K562 (cell line): ENCODE measurements at regions not wholly inside any gene's neighbourhood (a gene's known extent, or its start where the extent isn't known, plus 50 kb on each side); places are given as distances from the start of the nearest gene placed in this dataset.

Experiments used
- ARID2 ChIP-seq: fragments of 450-650 bp; IDR thresholded peaks from 2 replicates; pipeline ENCODE4 v1.6.1; 2017; ENCODE audit warnings: antibody characterized with exemption, mild to moderate bottlenecking
- ATF7 ChIP-seq: fragments of 450-650 bp; IDR thresholded peaks from 2 replicates; pipeline ENCODE4 v1.7.1; 2014; ENCODE audit warnings: mild to moderate bottlenecking, moderate library complexity
- BRD4 ChIP-seq: fragments of 200-600 bp; sonication (generic); IDR thresholded peaks from 2 replicates; pipeline ENCODE4 v1.6.1; 2017; ENCODE audit warnings: inconsistent platforms
- CBFB ChIP-seq: sonication (generic); formaldehyde crosslinking; IDR thresholded peaks from 2 replicates; pipeline ENCODE4 v1.4.0; 2020; ENCODE audit warnings: mild to moderate bottlenecking, missing genetic modification reagents
- CBX1 ChIP-seq: sonication (generic); IDR thresholded peaks from 2 replicates; pipeline ENCODE4 v1.6.1; 2016; ENCODE audit warnings: antibody characterized with exemption, low read depth, mild to moderate bottlenecking
- CEBPB ChIP-seq: fragments of 450-650 bp; IDR thresholded peaks from 2 replicates; pipeline ENCODE4 v1.6.1; 2016; ENCODE audit warnings: missing genetic modification characterization, missing compliant biosample characterization
- CTBP1 ChIP-seq: fragments of 450-650 bp; IDR thresholded peaks from 2 replicates; pipeline ENCODE4 v1.6.1; 2016; ENCODE audit warnings: borderline replicate concordance
- EP300 ChIP-seq: IDR thresholded peaks from 2 replicates; pipeline ENCODE4 v1.6.1; 2012; ENCODE audit warnings: low read length, improper control_type of control experiment
- ETV6 ChIP-seq, 3 experiments: fragments of 150-350 bp in 1 of 3; sonication (generic) in 1 of 3; formaldehyde crosslinking in 1 of 3; IDR thresholded peaks; 2 replicates each; pipeline versions ENCODE4 v1.6.1 to v1.8.0; 2014 to 2022; ENCODE audit warnings: borderline replicate concordance in 2 of 3, low read depth in 2 of 3, antibody characterized with exemption in 1 of 3, low read length in 1 of 3, mild to moderate bottlenecking in 1 of 3, missing genetic modification reagents in 1 of 3
- FOXA3 ChIP-seq, 2 experiments: fragments of 450-650 bp in 1 of 2; sonication (generic) in 1 of 2; formaldehyde crosslinking; IDR thresholded peaks in 1 of 2; conservative IDR thresholded peaks in 1 of 2; 2 replicates each; pipeline versions ENCODE4 v1.4.0 to v1.8.0; 2020 to 2022; ENCODE audit warnings: mild to moderate bottlenecking in 2 of 2, missing genetic modification reagents in 1 of 2
- MTA2 ChIP-seq: fragments of 450-650 bp; IDR thresholded peaks from 2 replicates; pipeline ENCODE4 v1.6.1; 2016; ENCODE audit warnings: low read depth
- NFIX ChIP-seq: fragments of 250-450 bp; sonication (Bioruptor Pico); IDR thresholded peaks from 2 replicates; pipeline ENCODE4 v1.4.0; 2020; ENCODE audit warnings: low read depth, mild to moderate bottlenecking, moderate library complexity
- SIX5 ChIP-seq, 2 experiments: IDR thresholded peaks; 2 replicates each; pipeline ENCODE4 v1.6.1; 2011; ENCODE audit warnings: low read length in 2 of 2, borderline replicate concordance in 1 of 2, low read depth in 1 of 2, mild to moderate bottlenecking in 1 of 2, moderate library complexity in 1 of 2; ENCODE audit not compliant: insufficient read depth in 1 of 2
- SMAD4 ChIP-seq: fragments of 250-450 bp; sonication (Bioruptor Pico); conservative IDR thresholded peaks from 2 replicates; pipeline ENCODE4 v1.8.0; 2021; ENCODE audit warnings: inconsistent platforms, mild to moderate bottlenecking, moderate library complexity
- TAF15 ChIP-seq: fragments of 200-400 bp; formaldehyde crosslinking; IDR thresholded peaks from 2 replicates; pipeline ENCODE4 v1.6.1; 2017; ENCODE audit warnings: mild to moderate bottlenecking, low read depth, low read length, moderate library complexity
- TCF3 ChIP-seq: sonication (generic); formaldehyde crosslinking; IDR thresholded peaks from 2 replicates; pipeline ENCODE4 v1.4.0; 2020; ENCODE audit warnings: mild to moderate bottlenecking, missing genetic modification reagents
- TRIM24 ChIP-seq, 2 experiments: fragments of 450-650 bp; IDR thresholded peaks; 2 replicates each; pipeline ENCODE4 v1.6.1; 2016
- YY1 ChIP-seq, 3 experiments: IDR thresholded peaks; 2 replicates each; pipeline ENCODE4 v1.6.1; 2011; ENCODE audit warnings: low read length in 2 of 3, mild to moderate bottlenecking in 2 of 3, moderate library complexity in 2 of 3, borderline replicate concordance in 1 of 3, control low read depth in 1 of 3, low read depth in 1 of 3; ENCODE audit not compliant: insufficient read depth in 3 of 3, insufficient replicate concordance in 2 of 3, control insufficient read depth in 1 of 3, insufficient read length in 1 of 3; ENCODE audit errors: extremely low read depth in 1 of 3
- ZKSCAN8 ChIP-seq: fragments of 200-800 bp; sonication (Bioruptor generic); IDR thresholded peaks from 2 replicates; pipeline ENCODE4 v1.6.1; 2016; ENCODE audit warnings: missing genetic modification characterization, missing compliant biosample characterization
- ZNF668 ChIP-seq: fragments of 250-450 bp; sonication (Bioruptor Pico); IDR thresholded peaks from 2 replicates; pipeline ENCODE4 v1.8.0; 2022; ENCODE audit warnings: mild to moderate bottlenecking, inconsistent platforms
- TF ChIP-seq, protein P1 (sequence below), 2 experiments: IDR thresholded peaks; 2 replicates each; pipeline ENCODE4 v1.6.1; 2012; ENCODE audit warnings: improper control_type of control experiment in 2 of 2, low read depth in 2 of 2, low read length in 2 of 2, borderline replicate concordance in 1 of 2
- TF ChIP-seq, protein P2 (sequence below), 3 experiments: fragments of 200-800 bp in 1 of 3; sonication (Bioruptor generic) in 1 of 3; sonication (generic) in 1 of 3; formaldehyde crosslinking in 1 of 3; IDR thresholded peaks; 2 replicates each; pipeline versions ENCODE4 v1.6.1 to v1.8.0; 2016 to 2022; ENCODE audit warnings: mild to moderate bottlenecking in 2 of 3, missing compliant biosample characterization in 2 of 3, missing genetic modification characterization in 2 of 3, missing genetic modification reagents in 1 of 3

DNA sequence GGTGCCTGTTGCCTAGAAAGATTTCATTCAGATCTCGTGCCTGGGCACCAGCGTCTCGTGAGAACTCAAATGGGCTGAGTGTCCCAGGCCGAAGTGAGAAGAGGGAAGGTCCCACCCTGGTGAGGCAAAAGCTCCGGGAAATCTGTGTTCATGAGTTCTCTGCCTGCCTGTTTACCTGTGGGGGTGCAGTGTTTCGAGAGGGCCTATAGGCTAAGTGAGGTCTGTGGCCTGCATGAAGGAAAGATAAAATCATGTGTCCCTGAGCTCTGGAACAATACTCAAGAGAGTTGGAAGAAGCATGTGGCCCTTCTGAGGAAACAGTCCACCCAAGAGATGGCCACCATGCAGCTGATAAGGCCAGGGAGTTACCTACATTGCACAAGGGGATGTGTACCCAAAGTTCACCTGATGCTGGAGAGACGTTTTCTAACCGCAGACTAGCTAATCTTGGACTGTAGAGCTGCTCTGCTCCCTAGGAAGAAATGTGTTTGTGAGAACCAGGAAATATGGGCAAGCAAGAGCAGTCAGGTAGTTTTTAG is 63.5 kb upstream of the ST3GAL5 start (continued):
- peak; percentile 33; the same call in 1 of the 2 replicates for TF ChIP-seq EP300
- no peak for TF ChIP-seq SIX5 (IDR thresholded peaks at IDR 0.05; ENCODE audit: borderline replicate concordance in 1 of 2, insufficient read depth in 1 of 2, low read depth in 1 of 2, low read length in 2 of 2)
- TF ChIP-seq CBFB (CRISPR knock-in tag), result no peak
- peak; percentile 70 for TF ChIP-seq SMAD4 (CRISPR knock-in tag)
- TF ChIP-seq TRIM24 (IDR thresholded peaks at IDR 0.05), result peak in 1 of 2 experiments; percentile 47; a peak in 1 of 4 replicates
- TF ChIP-seq ZKSCAN8 (CRISPR knock-in tag), result no peak
- peak in 1 of 3 experiments; percentile 37 for TF ChIP-seq YY1 (IDR thresholded peaks at IDR 0.05; ENCODE audit: borderline replicate concordance in 1 of 3, control insufficient read depth in 1 of 3, extremely low read depth in 1 of 3, insufficient read depth in 3 of 3, insufficient read length in 1 of 3, insufficient replicate concordance in 2 of 3, low read depth in 1 of 3, low read length in 2 of 3)
- TF ChIP-seq MTA2, result no peak; the same call in 1 of the 2 replicates
- TF ChIP-seq CBX1, result no peak
- peak; percentile 17; the same call in 1 of the 2 replicates for TF ChIP-seq ATF7
- no peak for TF ChIP-seq ZNF668
- TF ChIP-seq TAF15, result no peak
- TF ChIP-seq NFIX (CRISPR knock-in tag), result no peak
- no peak for TF ChIP-seq BRD4
- TF ChIP-seq CTBP1, result peak; percentile 94
- TF ChIP-seq ETV6 (IDR thresholded peaks at IDR 0.05; ENCODE audit: borderline replicate concordance in 1 of 2, low read depth in 2 of 2, low read length in 1 of 2), result no peak
- no peak for TF ChIP-seq ETV6 (CRISPR knock-in tag; IDR thresholded peaks at IDR 0.05; ENCODE audit: borderline replicate concordance)
- TF ChIP-seq, protein P1, sequence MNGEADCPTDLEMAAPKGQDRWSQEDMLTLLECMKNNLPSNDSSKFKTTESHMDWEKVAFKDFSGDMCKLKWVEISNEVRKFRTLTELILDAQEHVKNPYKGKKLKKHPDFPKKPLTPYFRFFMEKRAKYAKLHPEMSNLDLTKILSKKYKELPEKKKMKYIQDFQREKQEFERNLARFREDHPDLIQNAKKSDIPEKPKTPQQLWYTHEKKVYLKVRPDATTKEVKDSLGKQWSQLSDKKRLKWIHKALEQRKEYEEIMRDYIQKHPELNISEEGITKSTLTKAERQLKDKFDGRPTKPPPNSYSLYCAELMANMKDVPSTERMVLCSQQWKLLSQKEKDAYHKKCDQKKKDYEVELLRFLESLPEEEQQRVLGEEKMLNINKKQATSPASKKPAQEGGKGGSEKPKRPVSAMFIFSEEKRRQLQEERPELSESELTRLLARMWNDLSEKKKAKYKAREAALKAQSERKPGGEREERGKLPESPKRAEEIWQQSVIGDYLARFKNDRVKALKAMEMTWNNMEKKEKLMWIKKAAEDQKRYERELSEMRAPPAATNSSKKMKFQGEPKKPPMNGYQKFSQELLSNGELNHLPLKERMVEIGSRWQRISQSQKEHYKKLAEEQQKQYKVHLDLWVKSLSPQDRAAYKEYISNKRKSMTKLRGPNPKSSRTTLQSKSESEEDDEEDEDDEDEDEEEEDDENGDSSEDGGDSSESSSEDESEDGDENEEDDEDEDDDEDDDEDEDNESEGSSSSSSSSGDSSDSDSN (IDR thresholded peaks at IDR 0.05; ENCODE audit: borderline replicate concordance in 1 of 2, low read depth in 2 of 2, low read length in 2 of 2), result peak; percentile 43 to 74; a peak in 1 of 4 replicates
- TF ChIP-seq ARID2, result no peak
- TF ChIP-seq FOXA3 (CRISPR knock-in tag; conservative IDR thresholded peaks at IDR 0.05 in 1 of 2, IDR thresholded peaks at IDR 0.05 in 1 of 2), result peak in 1 of 2 experiments; percentile 43; a peak in 2 of 4 replicates
- TF ChIP-seq TCF3, result peak; percentile 53
- TF ChIP-seq, protein P2, sequence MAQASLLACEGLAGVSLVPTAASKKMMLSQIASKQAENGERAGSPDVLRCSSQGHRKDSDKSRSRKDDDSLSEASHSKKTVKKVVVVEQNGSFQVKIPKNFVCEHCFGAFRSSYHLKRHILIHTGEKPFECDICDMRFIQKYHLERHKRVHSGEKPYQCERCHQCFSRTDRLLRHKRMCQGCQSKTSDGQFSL (CRISPR knock-in tag; IDR thresholded peaks at IDR 0.05), result peak; percentile 36; the same call in 1 of the 2 replicates
- TF ChIP-seq, protein P2 (tag; IDR thresholded peaks at IDR 0.05), result no peak
- peak; percentile 89 for TF ChIP-seq CEBPB (tag)
